ENCODE measurements at regions not wholly inside any gene's neighbourhood (a gene's known extent, or its start where the extent isn't known, plus 50 kb on each side); places are given as distances from the start of the nearest gene placed in this dataset.

- no peak overlapping the region for H3K4me3 ChIP-seq (ENCODE audit: low read length)
- TF ChIP-seq, protein P1, sequence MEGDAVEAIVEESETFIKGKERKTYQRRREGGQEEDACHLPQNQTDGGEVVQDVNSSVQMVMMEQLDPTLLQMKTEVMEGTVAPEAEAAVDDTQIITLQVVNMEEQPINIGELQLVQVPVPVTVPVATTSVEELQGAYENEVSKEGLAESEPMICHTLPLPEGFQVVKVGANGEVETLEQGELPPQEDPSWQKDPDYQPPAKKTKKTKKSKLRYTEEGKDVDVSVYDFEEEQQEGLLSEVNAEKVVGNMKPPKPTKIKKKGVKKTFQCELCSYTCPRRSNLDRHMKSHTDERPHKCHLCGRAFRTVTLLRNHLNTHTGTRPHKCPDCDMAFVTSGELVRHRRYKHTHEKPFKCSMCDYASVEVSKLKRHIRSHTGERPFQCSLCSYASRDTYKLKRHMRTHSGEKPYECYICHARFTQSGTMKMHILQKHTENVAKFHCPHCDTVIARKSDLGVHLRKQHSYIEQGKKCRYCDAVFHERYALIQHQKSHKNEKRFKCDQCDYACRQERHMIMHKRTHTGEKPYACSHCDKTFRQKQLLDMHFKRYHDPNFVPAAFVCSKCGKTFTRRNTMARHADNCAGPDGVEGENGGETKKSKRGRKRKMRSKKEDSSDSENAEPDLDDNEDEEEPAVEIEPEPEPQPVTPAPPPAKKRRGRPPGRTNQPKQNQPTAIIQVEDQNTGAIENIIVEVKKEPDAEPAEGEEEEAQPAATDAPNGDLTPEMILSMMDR (conservative IDR thresholded peaks at IDR 0.05; ENCODE audit: low read length), result no peak
- no peak for DNase-seq (ENCODE audit: low read depth)
Measured at GRCh38 chr14:71301611-71302010, 394.4 kb downstream of the PCNX1 start.

DNA sequence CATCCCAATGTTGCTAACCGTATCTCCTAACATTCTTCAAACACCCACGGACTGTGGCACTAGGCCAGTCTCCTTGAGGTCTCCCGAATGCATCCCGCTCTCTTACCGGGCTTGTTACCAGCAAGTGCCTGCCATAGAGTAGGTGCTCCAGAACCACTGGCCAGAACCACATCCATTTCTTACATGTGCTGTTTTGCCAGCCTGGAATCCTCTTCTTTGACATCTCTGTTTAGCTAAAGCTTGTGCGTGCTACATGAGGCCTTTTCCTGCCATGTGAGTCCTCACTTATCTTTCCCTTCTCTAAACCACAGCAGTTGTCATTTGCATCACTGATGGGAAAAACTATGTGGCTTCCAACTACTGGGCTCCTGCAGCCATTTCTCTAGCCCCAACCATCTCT lies 397.4 kb downstream of the PCNX1 start:
- H3K4me3 ChIP-seq (ENCODE audit: low read length), result no peak overlapping the region
- DNase-seq (ENCODE audit: low read depth), result no peak
- TF ChIP-seq, protein P1 (conservative IDR thresholded peaks at IDR 0.05; ENCODE audit: low read length), result no peak

DNA sequence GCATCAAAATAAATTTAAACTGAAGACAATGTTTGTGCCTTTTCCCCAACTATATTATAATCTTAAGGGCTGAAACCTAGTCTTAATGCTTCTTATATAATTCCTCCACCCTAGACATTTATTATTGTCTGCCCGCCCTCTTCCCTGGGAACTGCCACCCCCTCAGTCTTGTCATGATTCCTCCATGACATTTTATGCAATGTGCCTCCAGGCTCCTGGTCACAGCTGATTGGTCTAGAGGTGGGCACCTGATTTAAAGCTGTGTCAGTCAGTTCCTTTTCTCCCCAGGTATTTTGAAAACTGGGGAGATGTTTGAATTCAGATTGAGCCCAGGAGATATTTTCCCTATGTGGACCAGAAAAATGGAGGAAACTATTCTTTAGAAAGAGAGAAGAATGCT lies 401.4 kb downstream of the PCNX1 start:
- DNase-seq (ENCODE audit: low read depth), result no peak
- TF ChIP-seq, protein P1 (conservative IDR thresholded peaks at IDR 0.05; ENCODE audit: low read length), result no peak
- H3K4me3 ChIP-seq (ENCODE audit: low read length), result no peak overlapping the region

- no peak for DNase-seq (ENCODE audit: low read depth)
- no peak overlapping the region for H3K4me3 ChIP-seq (ENCODE audit: low read length)
- TF ChIP-seq, protein P1 (conservative IDR thresholded peaks at IDR 0.05; ENCODE audit: low read length), result peak; percentile 13; the same call in 1 of the 2 replicates
Measured at GRCh38 chr14:71309756-71310155, 402.5 kb downstream of the PCNX1 start.

DNA sequence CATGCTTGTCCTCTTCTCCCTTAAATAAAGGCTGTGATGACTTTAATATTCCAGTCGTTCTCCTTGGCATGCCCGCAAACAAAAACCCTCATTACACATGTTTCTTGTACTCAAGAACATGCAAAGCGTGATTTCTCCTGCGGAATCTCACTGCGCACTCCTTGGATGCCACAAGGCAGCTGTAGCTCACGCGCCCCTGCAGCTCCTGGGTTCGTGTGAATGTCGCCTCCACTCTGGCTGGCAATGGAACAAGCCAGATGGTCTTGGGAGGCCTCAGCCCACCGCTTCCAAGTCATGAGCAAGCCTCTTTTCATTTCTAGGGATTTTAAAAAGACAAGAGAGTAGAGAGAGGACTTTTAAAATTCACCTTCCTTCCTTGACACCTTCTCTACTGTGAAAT lies 403.8 kb downstream of the PCNX1 start:
- H3K4me3 ChIP-seq (ENCODE audit: low read length), result no peak overlapping the region
- peak; percentile 60 for DNase-seq (ENCODE audit: low read depth)
- TF ChIP-seq, protein P1 (conservative IDR thresholded peaks at IDR 0.05; ENCODE audit: low read length), result no peak

DNA sequence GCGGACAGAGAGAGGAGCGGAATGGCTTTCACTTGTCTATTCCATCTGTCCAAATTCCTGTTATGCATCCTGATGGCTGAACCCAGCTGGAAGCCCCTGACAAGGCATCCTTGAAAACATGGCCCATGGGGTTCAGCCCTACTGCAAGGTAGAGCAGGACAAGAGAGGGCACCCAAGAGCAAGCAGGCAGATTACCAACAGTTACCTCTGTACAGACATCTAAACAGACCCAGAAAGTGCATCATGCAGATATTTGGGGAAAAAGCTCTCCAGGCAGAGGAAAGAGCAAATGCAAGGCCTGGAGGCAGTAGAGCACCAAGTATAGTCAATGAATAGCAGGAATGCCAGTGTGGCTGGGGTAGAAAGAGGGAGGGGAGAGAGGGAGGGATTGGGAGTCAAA lies 407.5 kb downstream of the PCNX1 start:
- DNase-seq (ENCODE audit: low read depth), result no peak
- no peak overlapping the region for H3K4me3 ChIP-seq (ENCODE audit: low read length)
- TF ChIP-seq, protein P1 (conservative IDR thresholded peaks at IDR 0.05; ENCODE audit: low read length), result no peak

GRCh38 chr14:71317385-71318096 lies 410.3 kb downstream of the PCNX1 start:
- TF ChIP-seq, protein P1 (conservative IDR thresholded peaks at IDR 0.05; ENCODE audit: low read length), result no peak
- no peak overlapping the region for H3K4me3 ChIP-seq (ENCODE audit: low read length)
- DNase-seq (ENCODE audit: low read depth), result peak; percentile 50
